ENCODE measurements at regions not wholly inside any gene's neighbourhood (a gene's known extent, or its start where the extent isn't known, plus 50 kb on each side); places are given as distances from the start of the nearest gene placed in this dataset.
"Not testable (repeated sequence)": the region's sequence is repeated elsewhere in the genome, so short reads cannot be mapped to it uniquely, and the experiment has no call there.

DNA sequence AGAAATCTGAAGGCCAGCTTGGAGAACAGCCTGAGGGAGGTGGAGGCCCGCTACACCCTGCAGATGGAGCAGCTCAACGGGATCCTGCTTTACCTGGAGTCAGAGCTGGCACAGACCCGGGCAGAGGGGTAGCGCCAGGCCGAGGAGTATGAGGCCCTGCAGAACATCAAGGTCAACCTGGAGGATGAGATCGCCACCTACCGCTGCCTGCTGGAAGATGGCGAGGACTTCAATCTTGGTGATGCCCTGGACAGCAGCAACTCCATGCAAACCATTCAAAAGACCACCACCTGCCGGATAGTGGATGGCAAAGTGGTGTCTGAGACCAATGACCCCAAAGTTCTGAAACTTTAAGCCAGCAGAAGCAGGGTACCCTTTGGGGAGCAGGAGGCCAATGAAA, 318.4 kb downstream of the ZFHX3 start:
- not testable (repeated sequence) for DNase-seq (ENCODE audit: low read depth, low spot score)

- DNase-seq (ENCODE audit: low read depth, low spot score) = no peak
Observed at GRCh38 chr16:72728516-72728915, 319.4 kb downstream of the ZFHX3 start.

- no peak for DNase-seq (ENCODE audit: low read depth, low spot score)
Observed at GRCh38 chr16:72727565-72727964, 320.4 kb downstream of the ZFHX3 start.

DNA sequence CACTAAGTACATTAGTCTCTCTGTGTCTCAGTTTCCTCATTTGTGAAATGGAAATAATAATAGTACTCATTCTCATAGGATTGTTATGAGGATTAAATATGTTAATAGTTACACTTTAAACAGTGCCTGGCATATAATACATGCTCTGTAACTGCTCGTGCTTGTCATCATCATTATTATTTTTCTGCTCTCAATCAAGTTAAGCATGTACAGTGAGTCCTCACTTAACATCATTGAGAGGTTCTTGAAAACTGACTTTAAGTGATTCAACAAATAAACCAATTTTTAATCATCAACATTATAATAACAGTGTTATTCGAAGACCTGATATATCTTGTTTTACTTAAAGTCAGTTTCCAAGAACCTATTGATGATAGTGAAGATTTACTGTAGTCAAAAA, 322.3 kb downstream of the ZFHX3 start:
- DNase-seq (ENCODE audit: low read depth, low spot score) = no peak

- no peak for DNase-seq (ENCODE audit: low read depth, low spot score)
Observed at GRCh38 chr16:72723781-72724180, 324.1 kb downstream of the ZFHX3 start.

DNA sequence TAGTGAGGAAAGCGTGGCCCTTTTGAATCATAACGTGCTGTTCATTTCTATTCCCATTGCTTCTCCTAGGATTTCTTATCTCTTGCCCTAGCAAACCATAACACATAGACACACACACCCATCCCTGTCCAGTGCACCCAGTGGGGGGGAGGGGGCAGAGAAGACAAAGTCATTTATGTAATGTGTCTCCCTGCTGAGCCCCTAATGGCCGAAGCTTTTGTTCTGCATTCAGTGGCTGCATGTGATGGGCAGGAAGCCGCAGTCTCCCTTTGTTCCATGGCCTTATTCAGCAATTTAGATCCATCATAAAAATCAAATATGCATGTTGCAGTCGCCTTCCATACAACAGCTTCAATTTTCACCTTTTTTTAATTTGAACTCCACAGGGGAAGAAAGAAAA, 325.4 kb downstream of the ZFHX3 start:
- DNase-seq (ENCODE audit: low read depth, low spot score) = no peak

GRCh38 chr16:72721981-72722380, 325.9 kb downstream of the ZFHX3 start:
- no peak for DNase-seq (ENCODE audit: low read depth, low spot score)

GRCh38 chr16:72715267-72715666, 332.7 kb downstream of the ZFHX3 start:
- DNase-seq (ENCODE audit: low read depth, low spot score) = no peak

GRCh38 chr16:72711823-72712222, 336.1 kb downstream of the ZFHX3 start:
- DNase-seq (ENCODE audit: low read depth, low spot score) = no peak

DNA sequence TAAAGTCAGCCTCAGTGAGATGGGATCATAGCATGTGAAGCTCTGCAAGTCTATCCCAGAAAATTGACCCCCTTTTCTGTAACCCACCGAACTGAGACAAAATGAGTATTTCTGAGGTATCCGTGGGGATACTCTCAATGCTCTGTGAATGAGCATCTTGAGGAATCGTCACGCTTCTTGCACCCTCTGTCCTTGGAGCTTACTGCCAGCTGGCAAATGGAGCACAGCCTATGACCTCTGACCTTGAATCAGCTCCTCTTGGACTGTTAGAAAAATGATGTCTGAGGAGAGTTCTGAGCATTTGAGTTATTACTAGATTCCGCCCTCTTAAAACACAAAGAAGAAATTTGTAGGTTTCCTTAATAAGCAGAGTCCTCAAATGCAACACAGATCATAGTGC, 342.1 kb downstream of the ZFHX3 start:
- no peak for DNase-seq (ENCODE audit: low read depth, low spot score)

- no peak for DNase-seq (ENCODE audit: low read depth, low spot score)
Observed at GRCh38 chr16:72704746-72705372, 343.1 kb downstream of the ZFHX3 start.

GRCh38 chr16:72689851-72690250, 358.1 kb downstream of the ZFHX3 start:
- DNase-seq (ENCODE audit: low read depth, low spot score) = no peak

DNA sequence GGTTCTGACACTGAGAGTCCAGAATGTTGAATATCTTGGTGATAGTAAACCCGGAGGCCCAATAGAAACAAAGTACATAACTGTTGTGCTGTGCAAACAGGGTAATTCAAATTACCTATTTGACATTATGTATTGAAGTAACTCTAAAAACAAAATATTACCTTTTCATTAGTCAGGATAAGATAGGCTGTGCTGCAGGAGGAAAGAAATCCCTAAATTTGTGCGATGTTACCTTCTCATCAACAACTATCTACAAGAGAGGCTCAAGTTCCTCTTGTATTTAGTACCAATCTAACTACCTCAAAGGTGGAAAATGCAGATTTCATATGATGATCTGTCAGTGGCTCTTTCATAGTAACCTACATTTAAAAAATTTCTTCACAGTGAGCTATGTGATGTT, 367.2 kb downstream of the ZFHX3 start:
- DNase-seq (ENCODE audit: low read depth, low spot score) = no peak

- DNase-seq (ENCODE audit: low read depth, low spot score) = no peak
Observed at GRCh38 chr16:72679856-72680255, 368.1 kb downstream of the ZFHX3 start.

DNA sequence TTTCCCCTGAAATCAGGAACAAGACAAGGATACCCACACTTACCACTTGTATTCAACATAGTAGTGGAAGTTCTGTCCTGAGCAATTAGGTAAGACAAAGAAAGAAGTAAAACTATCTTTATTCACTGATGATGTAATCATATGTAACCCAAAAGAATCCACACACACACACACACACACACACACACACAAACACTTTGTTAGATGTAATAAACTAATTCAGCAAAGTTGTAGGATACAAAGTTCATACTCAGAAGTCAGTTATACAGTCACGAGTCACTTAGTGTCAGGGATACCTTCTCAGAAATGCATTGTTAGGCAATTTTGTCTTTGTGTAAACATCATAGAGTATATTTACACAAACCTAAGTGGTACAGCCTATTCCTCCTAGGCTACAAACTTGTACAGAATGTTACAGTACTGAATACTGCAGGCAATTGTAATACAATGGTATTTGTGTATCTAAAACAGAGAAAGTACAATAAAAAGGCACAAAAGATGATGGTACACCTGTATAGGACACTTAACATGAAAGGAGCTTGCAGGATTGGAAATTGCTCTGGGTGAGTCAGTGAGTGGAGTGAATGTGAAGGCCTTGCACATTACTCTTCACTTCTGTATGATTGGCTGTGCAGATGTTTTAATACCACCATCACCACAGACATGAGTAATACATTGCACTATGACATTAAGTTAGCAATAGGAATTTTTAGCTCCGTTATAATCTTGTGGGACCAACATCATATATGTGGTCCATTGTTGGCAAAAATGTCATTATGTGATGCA, 370.1 kb downstream of the ZFHX3 start:
- DNase-seq (ENCODE audit: low read depth, low spot score) = no peak

- DNase-seq (ENCODE audit: low read depth, low spot score) = peak; percentile 13
Observed at GRCh38 chr16:72673118-72673517, 374.8 kb downstream of the ZFHX3 start.

- DNase-seq (ENCODE audit: low read depth, low spot score) = no peak
Observed at GRCh38 chr16:72666267-72666666, 381.7 kb downstream of the ZFHX3 start.

DNA sequence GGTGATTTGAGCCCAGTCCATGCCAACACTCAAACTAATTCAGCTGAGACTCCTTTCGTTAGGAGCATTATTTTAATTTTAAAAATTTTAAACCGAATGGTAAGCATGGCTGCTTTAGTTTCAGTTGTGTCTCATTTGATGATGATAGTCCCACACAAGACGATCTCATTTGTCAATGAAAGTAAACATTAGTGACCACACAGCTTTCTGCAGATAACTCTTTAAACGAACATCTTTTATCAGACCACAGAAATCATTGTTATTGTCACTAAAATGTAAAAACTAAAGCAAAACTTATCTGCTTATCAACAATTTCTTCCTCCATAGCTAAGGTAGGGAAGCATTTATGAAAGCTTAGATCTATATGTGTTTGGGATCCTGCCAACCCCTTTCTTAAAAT, 382.2 kb downstream of the ZFHX3 start:
- no peak for DNase-seq (ENCODE audit: low read depth, low spot score)

- peak; percentile 99 for DNase-seq (ENCODE audit: low read depth, low spot score)
Observed at GRCh38 chr16:72664509-72665408, 383.2 kb downstream of the ZFHX3 start.

GRCh38 chr16:72664056-72664508, 383.8 kb downstream of the ZFHX3 start:
- DNase-seq (ENCODE audit: low read depth, low spot score) = no peak

GRCh38 chr16:72658888-72659717, 388.8 kb downstream of the ZFHX3 start:
- DNase-seq (ENCODE audit: low read depth, low spot score) = peak; percentile 10
